DMS 273 treated with DMSO at 0.1 percent for 48 hours (cell line): ENCODE measurements at regions not wholly inside any gene's neighbourhood (a gene's known extent, or its start where the extent isn't known, plus 50 kb on each side); places are given as distances from the start of the nearest gene placed in this dataset.
"Not testable (repeated sequence)": the region's sequence is repeated elsewhere in the genome, so short reads cannot be mapped to it uniquely, and the experiment has no call there.

ENCODE experiments used
- DNase-seq: peaks from one replicate; lab custom pipeline; 2025; lab: John Stamatoyannopoulos, UW

DNA sequence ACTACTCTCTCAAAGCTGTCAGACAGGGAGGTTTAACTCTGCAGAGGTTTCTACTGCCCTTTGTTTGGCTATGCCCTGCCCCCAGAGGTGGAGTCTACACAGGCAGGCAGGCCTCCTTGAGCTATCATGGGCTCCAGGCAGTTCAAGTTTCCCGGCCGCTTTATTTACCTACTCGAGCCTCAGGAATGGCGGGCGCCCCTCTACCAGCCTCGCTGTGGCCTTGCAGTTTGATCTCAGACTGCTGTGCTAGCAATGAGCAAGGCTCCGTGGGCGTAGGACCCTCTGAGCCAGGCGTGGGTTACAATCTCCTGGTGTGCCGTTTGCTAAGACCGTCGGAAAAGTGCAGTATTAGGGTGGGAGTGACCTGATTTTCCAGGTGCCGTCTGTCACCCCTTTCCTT is 124.3 kb downstream of the PTCHD1 start:
- not testable (repeated sequence) for DNase-seq

DNA sequence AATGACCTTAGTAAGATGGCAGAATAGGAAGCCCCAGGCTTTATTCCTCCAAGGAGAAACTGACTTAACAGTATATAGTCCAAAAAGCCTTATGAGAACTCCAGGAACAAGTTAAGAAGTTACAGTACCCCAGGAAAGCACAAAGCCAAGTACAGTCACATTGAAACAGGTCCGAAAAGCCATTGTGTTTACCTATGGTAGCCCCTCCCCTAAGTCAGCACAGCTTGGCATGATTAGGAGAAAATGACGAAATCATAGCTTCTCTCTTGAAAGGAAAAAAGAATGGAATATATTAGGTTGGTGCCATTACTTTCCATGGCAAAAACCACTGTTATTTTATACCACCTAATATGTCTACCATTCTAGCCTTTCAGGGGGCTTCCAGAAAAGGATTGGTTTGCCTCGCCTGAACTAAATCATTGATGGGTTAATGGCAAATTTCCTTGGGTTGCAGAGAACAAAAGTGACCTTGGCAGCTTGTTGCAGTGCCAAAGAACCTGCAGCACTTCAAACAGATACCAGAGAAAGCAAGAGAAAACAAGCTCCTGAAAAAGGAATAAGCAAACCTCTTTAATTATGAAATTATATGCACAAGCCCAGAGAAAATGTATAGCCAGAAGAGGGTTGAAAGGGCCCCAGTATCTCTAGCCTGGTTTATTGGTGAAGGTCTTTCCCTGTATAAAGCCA is 130.6 kb downstream of the PTCHD1 start:
- no peak for DNase-seq

GRCh38 chrX:23465985-23466384 is 131.3 kb downstream of the PTCHD1 start:
- no peak for DNase-seq

DNA sequence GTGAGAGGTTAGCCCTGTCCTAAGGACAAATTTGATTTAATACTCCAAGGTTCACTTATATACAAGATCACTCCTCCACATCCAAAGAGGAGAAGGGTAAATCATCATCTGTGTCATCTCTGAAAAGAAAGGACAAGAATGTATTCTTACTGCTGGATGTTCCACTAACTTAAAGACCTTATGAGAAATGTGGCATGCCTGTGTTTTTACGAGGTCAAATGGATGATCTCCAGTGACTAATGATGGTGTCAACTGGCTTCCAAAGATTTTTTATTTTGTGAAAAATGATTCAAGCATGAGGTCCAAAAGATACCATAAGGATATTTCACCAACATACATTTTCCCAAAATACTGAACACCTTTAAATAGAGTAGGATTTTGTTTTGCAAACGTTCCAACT is 143.4 kb downstream of the PTCHD1 start:
- no peak for DNase-seq

DNA sequence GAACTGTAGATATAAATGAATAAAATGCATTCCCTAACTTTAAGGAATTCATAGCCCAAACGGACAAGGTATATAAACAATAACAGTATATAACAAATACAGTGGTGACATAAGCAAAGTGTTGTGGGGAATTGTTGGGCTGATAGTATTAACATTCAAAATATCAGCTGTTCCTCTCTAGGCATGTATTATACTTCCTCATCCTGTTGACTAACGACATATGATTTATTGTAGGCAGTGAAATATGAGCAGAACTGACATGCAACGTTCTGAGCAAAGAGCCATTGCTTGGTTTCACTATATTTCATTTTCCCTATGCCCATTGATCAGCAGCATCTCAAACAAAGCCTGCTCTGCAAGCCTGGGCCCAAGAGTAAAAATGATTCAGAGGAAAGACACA is 143.9 kb downstream of the PTCHD1 start:
- no peak for DNase-seq

- DNase-seq: no peak
These were observed 147.9 kb downstream of the PTCHD1 start for GRCh38 chrX:23482561-23482960.

- no peak for DNase-seq
These were observed 148.7 kb downstream of the PTCHD1 start for GRCh38 chrX:23483396-23483795.

GRCh38 chrX:23493941-23494374 is 159.3 kb downstream of the PTCHD1 start:
- DNase-seq: peak; percentile 33

DNA sequence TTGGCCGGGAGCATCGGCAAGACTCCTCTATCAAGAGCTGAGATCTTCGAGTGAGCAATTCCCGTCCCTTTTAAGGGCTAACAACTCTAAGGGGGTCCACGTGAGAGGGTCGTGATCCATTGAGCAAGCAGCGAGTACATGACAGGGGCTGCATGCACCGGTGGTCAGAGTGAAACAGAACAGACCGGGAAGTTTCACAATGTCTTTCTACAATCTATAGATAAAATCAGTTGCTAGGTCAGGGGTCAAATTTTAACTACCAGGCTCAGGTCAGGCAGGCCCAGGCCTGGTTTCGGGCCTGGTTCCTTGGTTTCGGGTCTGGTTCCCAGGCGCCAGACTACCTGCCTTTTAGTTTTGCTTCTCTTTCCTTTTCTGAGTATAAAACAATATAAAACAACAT is 160.1 kb downstream of the PTCHD1 start:
- no peak for DNase-seq

GRCh38 chrX:23497919-23498318 is 163.3 kb downstream of the PTCHD1 start:
- no peak for DNase-seq

GRCh38 chrX:23501974-23502373 is 165.3 kb upstream of the PRDX4 start:
- DNase-seq: no peak

- peak; percentile 82 for DNase-seq
These were observed 163.3 kb upstream of the PRDX4 start for GRCh38 chrX:23503835-23504539.

- no peak for DNase-seq
These were observed 162.8 kb upstream of the PRDX4 start for GRCh38 chrX:23504540-23504884.

GRCh38 chrX:23504895-23505294 is 162.4 kb upstream of the PRDX4 start:
- no peak for DNase-seq

- no peak for DNase-seq
These were observed 161.6 kb upstream of the PRDX4 start for GRCh38 chrX:23505531-23506303.

- DNase-seq: no peak
These were observed 158.0 kb upstream of the PRDX4 start for GRCh38 chrX:23509256-23509655.

DNA sequence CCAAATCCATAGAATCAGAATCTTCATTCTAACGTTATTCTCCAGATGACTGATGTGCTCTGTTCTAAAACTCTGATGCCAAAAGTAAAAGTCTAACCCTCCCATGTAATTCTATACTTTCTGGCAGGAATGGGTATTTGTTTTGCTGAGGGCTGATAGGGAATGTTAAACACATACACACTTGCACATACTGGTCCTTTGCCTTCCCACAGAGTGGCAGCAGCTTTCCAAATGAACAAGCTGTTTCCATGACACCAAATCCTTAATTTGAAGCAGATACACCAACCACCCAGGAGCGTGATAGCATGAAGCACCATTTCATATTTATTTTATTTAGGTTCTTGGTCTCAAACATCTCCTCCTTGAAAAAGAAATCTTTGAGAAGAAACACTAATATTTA is 155.5 kb upstream of the PRDX4 start:
- DNase-seq: no peak

- no peak for DNase-seq
These were observed 154.2 kb upstream of the PRDX4 start for GRCh38 chrX:23513121-23513520.

GRCh38 chrX:23514082-23514481 is 153.2 kb upstream of the PRDX4 start:
- DNase-seq: no peak

- no peak for DNase-seq
These were observed 152.3 kb upstream of the PRDX4 start for GRCh38 chrX:23515028-23515427.

- not testable (repeated sequence) for DNase-seq
These were observed 144.2 kb upstream of the PRDX4 start for GRCh38 chrX:23523026-23523657.

DNA sequence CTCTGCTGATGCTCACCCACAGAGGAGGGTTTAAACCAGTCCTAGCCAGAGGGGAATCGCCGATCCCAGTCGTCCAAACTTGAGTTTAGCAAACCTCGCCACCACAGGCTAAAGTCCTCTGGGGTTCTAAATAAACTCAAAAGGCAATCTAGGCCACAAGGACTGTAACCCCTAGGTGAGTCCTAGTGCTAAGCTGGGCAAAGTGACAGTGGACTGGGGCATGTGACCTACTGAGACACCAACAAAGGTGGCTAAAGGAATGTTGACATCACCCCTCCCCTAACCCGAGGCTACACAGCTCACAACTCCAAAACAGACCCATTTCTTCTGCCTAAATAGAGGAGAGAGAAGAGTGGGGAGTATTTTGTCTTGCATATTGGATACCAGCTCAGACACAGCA is 142.8 kb upstream of the PRDX4 start:
- DNase-seq: no peak

DNA sequence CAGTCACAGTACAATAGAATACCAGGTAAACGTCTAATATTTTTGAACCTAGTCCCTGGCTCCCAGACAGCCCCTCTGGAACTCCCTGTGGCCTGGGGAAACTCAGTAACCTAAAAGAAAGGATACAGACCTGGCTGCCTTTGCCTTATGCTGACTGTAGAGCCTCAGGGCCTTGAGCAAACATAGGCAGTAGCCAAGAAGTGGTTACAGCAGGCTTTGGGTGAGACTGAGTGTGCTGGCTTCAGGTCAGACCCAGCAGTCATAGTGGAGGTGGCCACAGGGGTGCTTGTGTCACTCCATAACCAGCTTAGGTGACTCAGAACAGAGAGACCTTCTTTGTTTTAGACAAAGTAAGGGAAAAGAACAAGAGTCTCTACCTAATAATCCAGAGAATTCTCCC is 141.8 kb upstream of the PRDX4 start:
- no peak for DNase-seq
